Esophagus squamous epithelium (tissue), 5 donors: ENCODE measurements at regions not wholly inside any gene's neighbourhood (a gene's known extent, or its start where the extent isn't known, plus 50 kb on each side); places are given as distances from the start of the nearest gene placed in this dataset.

ENCODE experiments used
- DNase-seq: peaks from one replicate; lab custom pipeline; 2025; lab: John Stamatoyannopoulos, UW
- H3K27ac ChIP-seq, 4 donors: fragments of 200-600 bp; sonication (generic); one replicate each; pipeline ENCODE4 v1.5.1; 2016 to 2019; ENCODE audit warnings: mild to moderate bottlenecking in 1 of 4
- H3K27me3 ChIP-seq, 4 donors: fragments of 200-600 bp; sonication (generic); 1 replicate in 3 of 4; 2 replicates in 1 of 4; pipeline versions ENCODE4 v1.5.1 to v1.6.0; 2017 to 2021; ENCODE audit warnings: antibody characterized with exemption in 1 of 4
- H3K36me3 ChIP-seq, 3 donors: fragments of 200-600 bp; sonication (generic); one replicate each; pipeline ENCODE4 v1.5.1; 2016 to 2019
- H3K4me1 ChIP-seq, 3 donors: fragments of 200-600 bp; sonication (generic); one replicate each; pipeline ENCODE4 v1.5.1; 2017 to 2019
- H3K4me3 ChIP-seq, 4 donors: fragments of 200-600 bp; sonication (generic); 1 replicate in 3 of 4; 2 replicates in 1 of 4; pipeline ENCODE4 v1.5.1; 2016 to 2019; ENCODE audit warnings: mild to moderate bottlenecking in 2 of 4, moderate library complexity in 1 of 4
- H3K9me3 ChIP-seq, 3 donors: fragments of 200-600 bp; sonication (generic); one replicate each; pipeline ENCODE4 v1.5.1; 2016 to 2019
- CTCF ChIP-seq, 6 experiments: fragments of 450-650 bp in 4 of 6; fragments of 200-600 bp in 2 of 6; sonication (generic) in 2 of 6; IDR thresholded peaks; one replicate each; pipeline ENCODE4 v1.5.1; 2016 to 2019; ENCODE audit warnings: antibody characterized with exemption in 6 of 6, mild to moderate bottlenecking in 4 of 6, moderate library complexity in 4 of 6
- POLR2A ChIP-seq, 4 donors: fragments of 450-650 bp; IDR thresholded peaks; one replicate each; pipeline ENCODE4 v1.6.1; 2017; ENCODE audit warnings: antibody characterized with exemption in 4 of 4, mild to moderate bottlenecking in 4 of 4, moderate library complexity in 3 of 4
- WGBS, 2 donors: methylation state at CpG; one replicate each; pipeline ENCODE4 v1.1.5; 2018; 5-methylcytosine and 5-hydroxymethylcytosine counted together
- intact Hi-C: fragments of 100-400 bp; cut with DNase I; formaldehyde crosslinking; loops from one replicate; pipeline ENCODE4 v1.15.0; 2022
- donor health status: DM: yes; HTN: yes; CAD: no.

DNA sequence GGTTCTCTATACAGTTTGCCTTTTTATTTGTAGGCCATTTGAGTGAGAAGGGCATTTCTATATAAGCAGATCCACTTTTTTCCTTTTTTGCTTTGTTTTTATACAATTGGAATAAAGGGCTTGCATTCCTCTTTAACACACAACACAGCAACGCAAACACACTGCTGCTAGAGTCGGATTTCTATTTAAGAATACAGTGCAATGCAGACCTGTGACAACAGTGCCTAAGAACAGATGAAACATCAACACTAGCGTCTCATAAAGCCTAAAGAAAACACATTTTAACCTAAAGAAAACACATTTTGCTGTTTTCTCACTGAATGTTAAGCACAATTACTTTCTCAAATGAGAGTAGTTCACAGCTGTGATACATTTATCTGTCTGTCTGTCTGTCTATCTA is 1141.1 kb downstream of the CDH11 start:
- intact Hi-C loops, result no loop called here
- TF ChIP-seq POLR2A (IDR thresholded peaks at IDR 0.05), result no peak
- no peak for TF ChIP-seq CTCF (IDR thresholded peaks at IDR 0.05)
- 56 to 83% methylated on average over 3 of the region's 3 CpGs for WGBS, 2 donors

GRCh38 chr16:63978240-63978639 is 1143.6 kb downstream of the CDH11 start:
- Histone ChIP-seq H3K4me3 (no peak overlapping the region), H3K9me3 (no peaks in the 10 kb centered on the region), H3K27ac (no peak overlapping the region), H3K27me3 (no peaks in the 10 kb centered on the region), H3K36me3 (no peaks in the 10 kb centered on the region), H3K4me1 (peaks cover 0 to 14% (median 0%) of the 10 kb centered on the region in 3 donors)
- TF ChIP-seq POLR2A (IDR thresholded peaks at IDR 0.05) (no peak), CTCF (IDR thresholded peaks at IDR 0.05) (no peak)
- intact Hi-C loops, result no loop called here
- no peak for DNase-seq

More for the DNA sequence above, 1141.1 kb downstream of the CDH11 start:
- no peaks in the 10 kb centered on the region for H3K27me3 ChIP-seq
- no peak overlapping the region for H3K4me3 ChIP-seq
- no peak overlapping the region for H3K27ac ChIP-seq
- peaks cover 0 to 19% (median 0%) of the 10 kb centered on the region in 3 donors for H3K4me1 ChIP-seq
- DNase-seq, result no peak
- H3K9me3 ChIP-seq, result no peaks in the 10 kb centered on the region
- H3K36me3 ChIP-seq, result no peaks in the 10 kb centered on the region

- Histone ChIP-seq H3K4me1 (no peaks in the 10 kb centered on the region), H3K27ac (no peak overlapping the region), H3K36me3 (no peaks in the 10 kb centered on the region), H3K4me3 (no peak overlapping the region), H3K9me3 (no peaks in the 10 kb centered on the region), H3K27me3 (no peaks in the 10 kb centered on the region)
- intact Hi-C loops, result no loop called here
- DNase-seq, result no peak
- 70 to 84% methylated on average over 4 of the region's 4 CpGs for WGBS, 2 donors
- TF ChIP-seq CTCF (IDR thresholded peaks at IDR 0.05) (no peak), POLR2A (IDR thresholded peaks at IDR 0.05) (no peak)
Observed at GRCh38 chr16:63976345-63976744, 1145.5 kb downstream of the CDH11 start.

GRCh38 chr16:63975669-63976068 is 1146.2 kb downstream of the CDH11 start:
- no peak for TF ChIP-seq CTCF (IDR thresholded peaks at IDR 0.05)
- no peak for TF ChIP-seq POLR2A (IDR thresholded peaks at IDR 0.05)
- no peak overlapping the region for H3K27ac ChIP-seq
- no peak overlapping the region for H3K4me3 ChIP-seq
- no peaks in the 10 kb centered on the region for H3K36me3 ChIP-seq
- H3K27me3 ChIP-seq, result no peaks in the 10 kb centered on the region
- WGBS, 2 donors, result 51 to 66% methylated on average over 2 to 3 of the region's 3 CpGs
- H3K4me1 ChIP-seq, result no peaks in the 10 kb centered on the region
- no peaks in the 10 kb centered on the region for H3K9me3 ChIP-seq
- DNase-seq, result no peak
- intact Hi-C loops, result no loop called here

GRCh38 chr16:63967966-63968365 is 1153.9 kb downstream of the CDH11 start:
- no peaks in the 10 kb centered on the region for H3K4me1 ChIP-seq
- DNase-seq, result no peak

More at GRCh38 chr16:63967966-63968365, 1153.9 kb downstream of the CDH11 start:
- TF ChIP-seq CTCF (IDR thresholded peaks at IDR 0.05) (no peak), POLR2A (IDR thresholded peaks at IDR 0.05) (no peak)
- Histone ChIP-seq H3K27me3 (no peaks in the 10 kb centered on the region), H3K36me3 (no peaks in the 10 kb centered on the region), H3K4me3 (no peak overlapping the region), H3K27ac (no peak overlapping the region), H3K9me3 (no peaks in the 10 kb centered on the region)
- 22 to 50% methylated on average over 1 of the region's 1 CpG for WGBS, 2 donors
- intact Hi-C loops, result no loop called here
